OCI-LY3 (cell line): ENCODE measurements at regions not wholly inside any gene's neighbourhood (a gene's known extent, or its start where the extent isn't known, plus 50 kb on each side); places are given as distances from the start of the nearest gene placed in this dataset.

Experiments
- H2AFZ ChIP-seq: fragments of 200-600, 300-600 bp; shearing (Covaris generic); 2 replicates; pipeline ENCODE4 v1.6.0; 2014; ENCODE audit warnings: antibody characterized with exemption, low read depth, low read length
- H3K27ac ChIP-seq: fragments of 200-600, 300-600 bp; sonication (generic); 2 replicates; pipeline ENCODE4 v1.5.1; 2014; ENCODE audit warnings: mild to moderate bottlenecking, low read length, moderate library complexity, mixed read lengths
- H3K27me3 ChIP-seq: fragments of 200-600, 300-600 bp; sonication (generic); 2 replicates; pipeline ENCODE4 v1.6.1; 2014; ENCODE audit warnings: low read depth, low read length, mixed read lengths
- H3K36me3 ChIP-seq: fragments of 200-600, 300-600 bp; sonication (generic); replicated peaks from 2 replicates; pipeline ENCODE3; 2014; ENCODE audit warnings: low read depth, low read length, mixed read lengths
- H3K4me1 ChIP-seq: fragments of 300-600, 200-600 bp; sonication (generic); 2 replicates; pipeline ENCODE4 v1.6.1; 2014; ENCODE audit warnings: low read length, mixed read lengths
- H3K4me2 ChIP-seq: fragments of 200-600, 300-600 bp; sonication (generic); 2 replicates; pipeline ENCODE4 v1.6.1; 2014; ENCODE audit warnings: low read length, mixed read lengths
- H3K4me3 ChIP-seq: fragments of 300-600, 200-600 bp; sonication (generic); 2 replicates; pipeline ENCODE4 v1.5.1; 2014; ENCODE audit warnings: antibody characterized with exemption, mild to moderate bottlenecking, low read length, moderate library complexity
- H3K79me2 ChIP-seq: fragments of 300-600, 200-600 bp; shearing (Covaris generic); 2 replicates; pipeline ENCODE4 v1.6.1; 2014; ENCODE audit warnings: mild to moderate bottlenecking, low read length, mixed read lengths
- H3K9ac ChIP-seq: fragments of 300-600, 200-600 bp; shearing (Covaris generic); 2 replicates; pipeline ENCODE4 v1.6.0; 2014; ENCODE audit warnings: mild to moderate bottlenecking, low read length, moderate library complexity
- H3K9me3 ChIP-seq: fragments of 200-600, 300-600 bp; shearing (Covaris generic); 2 replicates; pipeline ENCODE4 v1.6.1; 2014; ENCODE audit warnings: low read length, mixed read lengths; ENCODE audit not compliant: insufficient read depth
- H4K20me1 ChIP-seq: fragments of 200-600, 300-600 bp; sonication (generic); 2 replicates; pipeline ENCODE4 v1.6.1; 2016; ENCODE audit warnings: low read length, mixed read lengths; ENCODE audit not compliant: insufficient read depth
- EZH2phosphoT487 ChIP-seq: fragments of 200-600 bp; shearing (Covaris generic); IDR thresholded peaks from 2 replicates; pipeline ENCODE4 v1.6.1; 2018; ENCODE audit warnings: antibody characterized with exemption, mixed run types, low read depth
- TF ChIP-seq, protein P1 (sequence below): fragments of 200-600, 300-600 bp; sonication (generic); IDR thresholded peaks from 2 replicates; pipeline ENCODE4 v1.5.1; 2014; ENCODE audit warnings: antibody characterized with exemption, low read length, low read depth

DNA sequence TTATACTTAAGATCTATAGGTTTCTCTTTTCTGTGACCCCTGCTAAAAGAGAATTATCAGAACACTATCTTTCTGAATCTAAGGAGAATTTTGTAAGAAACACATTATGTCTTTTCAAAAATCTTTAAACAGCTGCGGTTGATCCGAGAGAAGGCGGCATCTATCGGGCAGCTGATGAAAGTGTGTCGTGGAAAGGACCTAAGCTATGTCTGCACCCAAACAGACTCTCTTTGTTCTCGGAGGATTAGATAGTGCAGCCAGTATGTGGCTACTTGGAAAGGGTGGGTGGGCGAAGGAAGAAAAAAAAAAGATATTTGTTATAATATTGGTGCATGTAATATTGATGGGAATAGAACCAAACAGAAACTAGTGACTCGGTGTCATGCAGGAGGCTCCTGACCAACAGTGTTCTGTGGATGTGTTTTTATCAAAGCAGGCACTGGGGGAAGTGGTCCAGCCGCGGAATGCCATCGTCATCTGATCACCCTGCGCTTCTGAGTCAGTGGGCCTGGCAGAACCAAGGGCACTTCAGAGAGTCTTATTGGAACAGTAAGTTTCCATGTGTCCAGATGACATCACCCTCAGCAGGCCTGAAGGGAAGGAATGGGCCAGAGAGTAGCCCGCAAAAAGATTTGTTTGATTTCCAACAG, 509.7 kb upstream of the AKR1E2 start:
- H3K27me3 ChIP-seq, result no peaks in the 10 kb centered on the region
- no peaks in the 10 kb centered on the region for H3K4me1 ChIP-seq
- no peaks in the 10 kb centered on the region for H3K79me2 ChIP-seq
- no peak for TF ChIP-seq EZH2phosphoT487
- TF ChIP-seq, protein P1, sequence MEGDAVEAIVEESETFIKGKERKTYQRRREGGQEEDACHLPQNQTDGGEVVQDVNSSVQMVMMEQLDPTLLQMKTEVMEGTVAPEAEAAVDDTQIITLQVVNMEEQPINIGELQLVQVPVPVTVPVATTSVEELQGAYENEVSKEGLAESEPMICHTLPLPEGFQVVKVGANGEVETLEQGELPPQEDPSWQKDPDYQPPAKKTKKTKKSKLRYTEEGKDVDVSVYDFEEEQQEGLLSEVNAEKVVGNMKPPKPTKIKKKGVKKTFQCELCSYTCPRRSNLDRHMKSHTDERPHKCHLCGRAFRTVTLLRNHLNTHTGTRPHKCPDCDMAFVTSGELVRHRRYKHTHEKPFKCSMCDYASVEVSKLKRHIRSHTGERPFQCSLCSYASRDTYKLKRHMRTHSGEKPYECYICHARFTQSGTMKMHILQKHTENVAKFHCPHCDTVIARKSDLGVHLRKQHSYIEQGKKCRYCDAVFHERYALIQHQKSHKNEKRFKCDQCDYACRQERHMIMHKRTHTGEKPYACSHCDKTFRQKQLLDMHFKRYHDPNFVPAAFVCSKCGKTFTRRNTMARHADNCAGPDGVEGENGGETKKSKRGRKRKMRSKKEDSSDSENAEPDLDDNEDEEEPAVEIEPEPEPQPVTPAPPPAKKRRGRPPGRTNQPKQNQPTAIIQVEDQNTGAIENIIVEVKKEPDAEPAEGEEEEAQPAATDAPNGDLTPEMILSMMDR, result no peak
- no peak overlapping the region for H2AFZ ChIP-seq
- H4K20me1 ChIP-seq, result no peaks in the 10 kb centered on the region
- H3K4me3 ChIP-seq, result no peak overlapping the region
- no peak overlapping the region for H3K9ac ChIP-seq
- H3K27ac ChIP-seq, result no peak overlapping the region
- no peak overlapping the region for H3K4me2 ChIP-seq
- no peaks in the 10 kb centered on the region for H3K36me3 ChIP-seq
- no peaks in the 10 kb centered on the region for H3K9me3 ChIP-seq

DNA sequence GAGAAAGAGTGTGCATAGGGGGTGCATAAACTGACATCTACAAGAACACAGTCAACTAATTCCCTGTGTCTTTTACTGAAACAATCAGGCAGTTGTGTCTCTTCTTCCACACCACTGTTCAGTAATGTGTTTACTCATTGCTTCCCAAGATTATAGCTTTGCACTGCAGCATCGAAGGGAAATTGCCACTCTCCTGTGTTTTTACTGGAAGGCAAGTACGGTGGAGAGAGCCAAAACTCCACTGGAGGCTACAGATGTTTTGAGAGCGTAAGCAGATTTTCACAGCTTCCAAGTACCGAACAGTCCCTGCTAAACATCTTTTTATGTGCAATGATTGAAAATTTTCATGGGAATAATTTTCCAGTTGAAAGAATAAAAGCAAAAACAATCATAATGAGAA, 510.5 kb upstream of the AKR1E2 start:
- Histone ChIP-seq H4K20me1 (no peaks in the 10 kb centered on the region), H3K4me2 (no peak overlapping the region), H3K36me3 (no peaks in the 10 kb centered on the region), H3K9ac (no peak overlapping the region), H3K27ac (no peak overlapping the region), H3K4me1 (no peaks in the 10 kb centered on the region), H3K9me3 (no peaks in the 10 kb centered on the region), H3K27me3 (no peaks in the 10 kb centered on the region), H3K4me3 (no peak overlapping the region), H2AFZ (no peak overlapping the region), H3K79me2 (no peaks in the 10 kb centered on the region)
- TF ChIP-seq, protein P1, result no peak
- TF ChIP-seq EZH2phosphoT487, result no peak

DNA sequence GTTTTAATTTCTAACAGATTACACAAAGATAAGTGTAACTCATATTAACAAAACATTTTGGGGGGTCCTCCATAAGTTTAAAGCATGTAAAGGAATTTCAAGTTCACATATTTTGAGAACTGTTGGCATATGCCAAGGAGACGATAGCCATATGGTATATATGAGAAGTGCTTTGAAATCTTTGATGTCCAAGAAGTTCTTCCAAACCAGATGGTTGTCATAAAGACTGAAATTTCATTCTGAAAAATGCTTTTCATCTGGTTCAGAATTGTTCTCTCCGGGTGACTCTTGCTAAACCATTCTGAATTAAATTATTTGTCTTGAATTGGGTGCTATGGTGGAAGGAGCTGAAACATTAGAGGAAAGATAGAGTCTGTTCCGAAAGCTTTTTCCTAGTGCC, 513.0 kb upstream of the AKR1E2 start:
- Histone ChIP-seq H3K4me2 (no peak overlapping the region), H3K9ac (no peak overlapping the region), H4K20me1 (no peaks in the 10 kb centered on the region), H2AFZ (no peak overlapping the region), H3K4me3 (no peak overlapping the region), H3K36me3 (no peaks in the 10 kb centered on the region), H3K9me3 (no peaks in the 10 kb centered on the region), H3K4me1 (no peaks in the 10 kb centered on the region), H3K27ac (no peak overlapping the region), H3K27me3 (no peaks in the 10 kb centered on the region), H3K79me2 (no peaks in the 10 kb centered on the region)
- TF ChIP-seq, protein P1, result no peak
- TF ChIP-seq EZH2phosphoT487, result no peak

DNA sequence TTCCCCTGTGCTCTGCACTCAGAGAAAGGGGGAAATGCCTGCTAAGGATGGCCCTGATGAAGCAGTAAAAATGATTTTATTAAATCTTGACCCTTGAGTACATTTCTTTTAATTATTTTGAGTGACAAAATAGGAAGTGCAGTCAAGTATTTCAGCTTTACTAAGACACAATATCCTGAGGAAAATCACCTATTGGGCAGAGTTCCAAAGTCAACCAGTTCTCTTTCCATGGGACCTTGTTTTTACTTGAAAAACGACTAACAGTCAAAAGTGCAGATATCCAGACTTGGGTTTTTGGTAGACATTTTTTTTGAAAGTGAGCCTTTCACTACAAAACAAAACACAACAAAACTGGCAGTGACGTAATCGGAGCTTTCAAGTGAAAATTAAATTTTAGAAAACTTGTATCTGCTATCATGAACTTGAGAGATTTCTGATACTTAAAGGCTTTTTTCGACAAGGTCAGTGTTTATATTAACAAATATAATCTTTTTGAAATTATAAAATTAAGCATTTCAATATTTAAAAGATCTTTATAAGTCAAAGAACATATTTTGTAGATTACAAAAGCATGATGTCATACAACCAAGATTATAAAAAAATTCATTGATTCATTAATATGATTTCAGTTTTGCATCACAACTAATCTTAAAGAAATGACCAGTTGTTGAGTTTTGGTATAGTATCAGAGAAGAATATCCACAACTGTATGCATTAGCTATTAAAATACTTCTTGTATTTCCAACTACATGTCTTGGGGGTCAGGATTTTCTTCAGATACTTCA, 513.8 kb upstream of the AKR1E2 start:
- Histone ChIP-seq H3K4me1 (no peaks in the 10 kb centered on the region), H3K27ac (no peak overlapping the region), H3K27me3 (no peaks in the 10 kb centered on the region), H2AFZ (no peak overlapping the region), H3K4me3 (no peak overlapping the region), H4K20me1 (no peaks in the 10 kb centered on the region), H3K79me2 (no peaks in the 10 kb centered on the region), H3K9ac (no peak overlapping the region), H3K36me3 (no peaks in the 10 kb centered on the region), H3K4me2 (no peak overlapping the region), H3K9me3 (no peaks in the 10 kb centered on the region)
- TF ChIP-seq EZH2phosphoT487, result no peak
- TF ChIP-seq, protein P1, result no peak
